ENCODE measurements at regions not wholly inside any gene's neighbourhood (a gene's known extent, or its start where the extent isn't known, plus 50 kb on each side); places are given as distances from the start of the nearest gene placed in this dataset.

GRCh38 chr7:156024201-156024600 is 211.9 kb upstream of the SHH start:
- TF ChIP-seq REST (IDR thresholded peaks at IDR 0.05; ENCODE audit: borderline replicate concordance), result no peak
- no peak for TF ChIP-seq EZH2 (IDR thresholded peaks at IDR 0.05; ENCODE audit: borderline replicate concordance, insufficient read depth, low read length, poor library complexity, severe bottlenecking)
- TF ChIP-seq MXI1 (conservative IDR thresholded peaks at IDR 0.05; ENCODE audit: poor library complexity, severe bottlenecking), result no peak
- no peak for TF ChIP-seq EP300 (conservative IDR thresholded peaks at IDR 0.05; ENCODE audit: poor library complexity, severe bottlenecking)
- TF ChIP-seq TAF1 (IDR thresholded peaks at IDR 0.05; ENCODE audit: low read depth), result no peak
- TF ChIP-seq CTCF (IDR thresholded peaks at IDR 0.05; ENCODE audit: poor library complexity, severe bottlenecking), result no peak
- no peak for TF ChIP-seq POLR2AphosphoS5 (IDR thresholded peaks at IDR 0.05)
- TF ChIP-seq RAD21 (conservative IDR thresholded peaks at IDR 0.05), result no peak
- TF ChIP-seq SMC3 (conservative IDR thresholded peaks at IDR 0.05; ENCODE audit: poor library complexity), result no peak
- Histone ChIP-seq H3K27ac (ENCODE audit: low read length) (no peak overlapping the region), H3K9ac (ENCODE audit: low read length) (no peak overlapping the region), H3K4me2 (ENCODE audit: low read length) (no peak overlapping the region), H3K79me2 (replicated peaks; ENCODE audit: insufficient read depth, low read length) (no peaks in the 10 kb centered on the region), H3F3A (ENCODE audit: insufficient read depth, low read length, poor library complexity, severe bottlenecking) (no peaks in the 10 kb centered on the region), H3K4me3 (ENCODE audit: low read length) (no peak overlapping the region), H3K9me3 (ENCODE audit: low read length) (no peaks in the 10 kb centered on the region), H4K20me1 (ENCODE audit: insufficient read depth) (no peaks in the 10 kb centered on the region), H3K9me2 (ENCODE audit: insufficient read depth, low read length) (no peaks in the 10 kb centered on the region), H3K27me3 (ENCODE audit: insufficient read depth, low read depth, low read length) (no peaks in the 10 kb centered on the region), H2AFZ (ENCODE audit: low read depth, low read length) (no peak overlapping the region), H3K36me3 (ENCODE audit: insufficient read depth, low read length) (no peaks in the 10 kb centered on the region)

GRCh38 chr7:156022483-156023459 is 210.5 kb upstream of the SHH start:
- Histone ChIP-seq H3K79me2 (replicated peaks; ENCODE audit: insufficient read depth, low read length) (no peaks in the 10 kb centered on the region), H3K36me3 (ENCODE audit: insufficient read depth, low read length) (no peaks in the 10 kb centered on the region), H3K4me2 (ENCODE audit: low read length) (no peak overlapping the region), H3K9me2 (ENCODE audit: insufficient read depth, low read length) (no peaks in the 10 kb centered on the region), H3K27me3 (ENCODE audit: insufficient read depth, low read depth, low read length) (no peaks in the 10 kb centered on the region), H2AFZ (ENCODE audit: low read depth, low read length) (no peak overlapping the region), H3K9ac (ENCODE audit: low read length) (no peak overlapping the region), H3F3A (ENCODE audit: insufficient read depth, low read length, poor library complexity, severe bottlenecking) (no peaks in the 10 kb centered on the region), H4K20me1 (ENCODE audit: insufficient read depth) (no peaks in the 10 kb centered on the region), H3K9me3 (ENCODE audit: low read length) (no peaks in the 10 kb centered on the region), H3K4me3 (ENCODE audit: low read length) (no peak overlapping the region), H3K27ac (ENCODE audit: low read length) (no peak overlapping the region)
- no peak for TF ChIP-seq MXI1 (conservative IDR thresholded peaks at IDR 0.05; ENCODE audit: poor library complexity, severe bottlenecking)
- TF ChIP-seq TAF1 (IDR thresholded peaks at IDR 0.05; ENCODE audit: low read depth), result no peak
- TF ChIP-seq RAD21 (conservative IDR thresholded peaks at IDR 0.05), result no peak
- no peak for TF ChIP-seq EP300 (conservative IDR thresholded peaks at IDR 0.05; ENCODE audit: poor library complexity, severe bottlenecking)

Measured in neural cell (in vitro differentiated cells).